GM10266 (cell line): ENCODE measurements at regions not wholly inside any gene's neighbourhood (a gene's known extent, or its start where the extent isn't known, plus 50 kb on each side); places are given as distances from the start of the nearest gene placed in this dataset.

Experiments used
- DNase-seq: peaks from one replicate; pipeline ENCODE4 v3.0.0; 2012; ENCODE audit errors: extremely low spot score
- TF ChIP-seq, protein P1 (sequence below): IDR thresholded peaks from 2 replicates; pipeline ENCODE4 v1.5.1; 2012; ENCODE audit warnings: mild to moderate bottlenecking, low read depth; ENCODE audit not compliant: control insufficient read depth, insufficient read depth; ENCODE audit errors: missing control alignments

DNA sequence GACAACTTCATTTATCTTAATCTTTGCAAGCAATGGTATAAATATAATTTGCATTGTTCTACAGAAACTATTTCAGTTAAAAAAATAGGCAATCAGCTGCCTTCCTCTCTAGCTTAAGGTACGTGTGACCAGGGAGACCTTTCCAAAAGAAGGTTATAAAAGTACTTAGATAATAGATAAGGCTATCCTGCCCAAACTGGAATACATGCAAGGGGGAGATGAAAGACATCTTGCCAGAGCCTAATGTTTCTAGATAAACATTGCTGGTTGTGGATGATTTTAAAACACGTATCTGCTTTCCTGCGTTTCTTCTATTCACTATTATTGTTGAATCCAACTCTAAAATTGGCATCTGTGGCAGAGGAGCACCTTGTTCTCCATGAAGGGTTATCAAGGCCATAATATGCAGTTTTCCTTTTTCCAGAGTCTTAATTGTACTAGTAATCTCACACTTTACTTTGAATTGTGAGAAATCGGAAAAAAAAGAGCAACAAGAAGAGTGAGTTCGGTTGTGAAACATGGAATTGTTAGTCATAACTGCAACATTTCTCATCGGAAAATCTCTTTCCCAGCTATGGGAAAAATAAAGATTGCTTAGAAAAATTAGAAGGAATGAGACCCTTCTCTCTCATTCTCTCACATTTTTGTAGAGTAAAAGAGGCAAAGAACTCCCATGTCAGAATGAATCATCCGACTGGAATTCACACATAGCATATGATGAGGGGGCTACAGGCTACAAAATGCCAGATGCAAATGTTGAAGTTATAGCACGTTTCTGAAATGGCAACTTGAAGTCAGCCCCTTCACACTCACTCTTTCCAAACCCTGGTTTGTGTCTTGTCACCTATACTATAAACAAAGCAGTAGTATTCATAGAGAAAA is 936.1 kb upstream of the NR2F2 start:
- no peak for DNase-seq
- TF ChIP-seq, protein P1, sequence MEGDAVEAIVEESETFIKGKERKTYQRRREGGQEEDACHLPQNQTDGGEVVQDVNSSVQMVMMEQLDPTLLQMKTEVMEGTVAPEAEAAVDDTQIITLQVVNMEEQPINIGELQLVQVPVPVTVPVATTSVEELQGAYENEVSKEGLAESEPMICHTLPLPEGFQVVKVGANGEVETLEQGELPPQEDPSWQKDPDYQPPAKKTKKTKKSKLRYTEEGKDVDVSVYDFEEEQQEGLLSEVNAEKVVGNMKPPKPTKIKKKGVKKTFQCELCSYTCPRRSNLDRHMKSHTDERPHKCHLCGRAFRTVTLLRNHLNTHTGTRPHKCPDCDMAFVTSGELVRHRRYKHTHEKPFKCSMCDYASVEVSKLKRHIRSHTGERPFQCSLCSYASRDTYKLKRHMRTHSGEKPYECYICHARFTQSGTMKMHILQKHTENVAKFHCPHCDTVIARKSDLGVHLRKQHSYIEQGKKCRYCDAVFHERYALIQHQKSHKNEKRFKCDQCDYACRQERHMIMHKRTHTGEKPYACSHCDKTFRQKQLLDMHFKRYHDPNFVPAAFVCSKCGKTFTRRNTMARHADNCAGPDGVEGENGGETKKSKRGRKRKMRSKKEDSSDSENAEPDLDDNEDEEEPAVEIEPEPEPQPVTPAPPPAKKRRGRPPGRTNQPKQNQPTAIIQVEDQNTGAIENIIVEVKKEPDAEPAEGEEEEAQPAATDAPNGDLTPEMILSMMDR: no peak

DNA sequence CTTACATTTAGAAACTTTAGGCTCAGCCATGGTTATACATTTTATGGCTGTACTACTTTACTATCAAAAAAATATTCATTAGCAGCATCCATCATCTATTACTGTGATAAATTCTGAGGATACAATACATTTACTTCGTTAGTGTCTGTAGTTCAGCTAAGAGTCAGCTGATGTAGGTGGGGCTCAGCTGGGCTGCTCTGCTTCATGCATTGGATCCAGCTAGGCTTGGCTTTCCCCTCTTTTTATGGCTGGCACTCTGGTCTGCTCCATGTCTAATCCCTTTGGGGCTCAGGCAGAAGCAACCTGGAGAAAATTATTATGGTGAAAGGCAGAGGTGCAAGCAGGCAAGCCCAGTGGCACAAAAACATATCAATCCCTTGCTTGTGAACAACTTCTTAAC is 930.1 kb upstream of the NR2F2 start:
- no peak for DNase-seq
- TF ChIP-seq, protein P1: no peak

DNA sequence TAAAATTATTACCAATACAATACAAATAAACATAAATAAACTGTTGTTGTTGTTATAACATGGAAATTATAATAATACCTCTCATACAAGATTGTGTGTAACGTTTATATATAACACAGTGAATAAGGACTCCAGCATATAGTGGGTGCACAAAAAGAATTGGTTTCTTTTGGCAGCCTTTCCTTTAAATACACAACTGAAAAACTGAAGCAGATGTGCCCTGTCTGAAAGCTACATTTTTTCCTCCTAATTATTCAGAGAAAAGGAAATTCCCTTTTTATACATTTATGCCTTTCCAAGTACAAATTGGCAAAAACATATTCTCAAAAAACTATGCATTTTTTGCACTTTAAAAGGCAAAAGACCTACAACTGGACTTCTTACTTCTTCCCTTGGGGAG is 928.9 kb upstream of the NR2F2 start:
- DNase-seq: no peak
- TF ChIP-seq, protein P1: no peak

DNA sequence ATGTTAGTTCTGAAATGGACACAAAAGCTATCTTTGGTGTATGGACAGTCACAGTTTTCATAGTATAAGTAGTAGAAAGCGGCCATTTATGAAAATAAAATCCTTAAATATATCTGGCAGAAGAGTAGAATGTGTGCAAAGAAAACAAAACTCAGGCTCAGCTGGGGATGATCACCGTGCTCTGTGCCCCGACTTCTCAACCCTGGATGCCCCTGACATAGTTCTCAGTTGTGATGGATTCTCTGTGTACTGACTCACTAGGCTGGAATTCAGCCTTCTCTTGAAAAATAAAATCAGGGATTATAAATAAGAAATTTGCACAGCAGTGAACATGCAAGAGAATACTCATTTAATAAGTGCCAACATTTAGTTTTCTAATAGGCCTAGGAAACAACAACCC is 925.1 kb upstream of the NR2F2 start:
- TF ChIP-seq, protein P1: no peak
- DNase-seq: no peak

DNA sequence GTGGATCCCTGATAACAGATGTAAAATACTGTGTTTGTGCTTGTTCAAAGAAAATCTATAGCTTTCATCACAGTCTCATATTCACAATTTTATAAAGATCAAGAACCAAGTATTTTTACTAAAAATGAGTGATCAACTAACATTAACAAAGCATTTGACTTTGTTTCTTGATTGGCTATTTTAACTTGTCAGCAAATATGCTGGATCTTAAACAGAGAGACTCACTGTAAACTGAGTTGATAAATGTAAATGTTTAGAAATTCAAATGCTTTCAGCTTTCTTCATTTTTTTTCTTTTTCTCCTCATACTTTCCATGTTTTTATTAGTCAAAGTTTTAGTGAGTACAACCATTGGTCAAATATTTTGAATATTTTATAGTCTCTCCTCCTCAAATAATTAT is 923.0 kb upstream of the NR2F2 start:
- DNase-seq: no peak
- TF ChIP-seq, protein P1: no peak

DNA sequence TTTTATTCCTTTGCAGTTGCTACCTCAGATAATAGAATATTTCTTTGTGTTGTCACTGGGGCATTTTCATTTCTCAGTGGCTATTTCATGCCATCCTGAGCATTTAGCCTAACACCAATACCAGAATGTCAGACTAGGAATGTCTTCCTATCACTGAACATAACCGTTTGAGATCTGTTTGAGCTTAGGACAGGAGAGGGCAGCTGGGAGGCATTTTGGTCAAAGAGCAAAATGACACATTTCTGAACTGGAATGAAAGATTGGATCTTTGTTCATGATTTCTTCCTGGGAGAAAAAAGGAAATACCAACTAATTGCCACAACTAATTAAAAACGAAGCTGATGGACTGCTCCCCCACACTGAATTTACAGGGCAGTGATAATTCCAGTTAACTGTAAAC is 921.3 kb upstream of the NR2F2 start:
- TF ChIP-seq, protein P1: no peak
- DNase-seq: no peak

DNA sequence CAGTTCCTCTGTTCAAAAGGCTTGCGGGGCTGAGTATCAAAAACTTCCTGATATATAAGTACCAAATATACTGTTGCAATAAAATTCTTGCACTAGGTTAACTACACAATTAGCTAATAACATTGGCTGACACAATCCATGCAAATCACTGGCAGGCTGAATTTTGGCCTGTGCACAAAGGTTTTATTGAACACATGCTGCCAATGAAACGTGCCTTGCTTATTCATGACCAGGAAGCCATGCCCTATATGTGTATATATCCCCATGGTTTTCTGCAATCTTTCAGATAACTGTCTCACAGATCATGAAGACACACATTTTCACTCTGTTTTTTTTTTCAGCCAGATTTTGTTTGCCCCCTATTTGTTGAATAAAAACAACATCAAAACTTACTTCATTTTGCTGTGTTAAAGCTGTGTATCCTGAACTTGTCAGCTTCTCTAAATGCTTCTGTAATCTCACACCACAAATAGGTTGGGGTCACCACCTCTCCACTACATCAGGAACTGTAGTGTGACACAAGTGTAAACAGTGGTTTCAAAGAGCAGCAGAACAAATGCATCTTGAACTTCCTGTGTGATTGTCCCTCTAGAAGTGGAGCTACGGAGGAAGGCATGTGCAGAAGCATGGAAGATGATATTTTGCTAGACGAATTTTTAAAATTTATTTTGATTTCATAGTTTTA is 920.7 kb upstream of the NR2F2 start:
- TF ChIP-seq, protein P1: no peak
- no peak for DNase-seq
